GM23338 (cell line): ENCODE measurements at regions not wholly inside any gene's neighbourhood (a gene's known extent, or its start where the extent isn't known, plus 50 kb on each side); places are given as distances from the start of the nearest gene placed in this dataset.

Experiments used
- CREB1 ChIP-seq: fragments of 250-450 bp; sonication (Bioruptor Pico); IDR thresholded peaks from 2 replicates; pipeline ENCODE4 v1.5.0; 2020; ENCODE audit warnings: low read depth, mild to moderate bottlenecking, moderate library complexity
- CTCF ChIP-seq, 2 experiments: fragments of 200-600 bp in 1 of 2; sonication (generic) in 1 of 2; conservative IDR thresholded peaks; 2 replicates each; pipeline versions ENCODE4 v1.5.1 to v1.6.1; 2016 to 2017; ENCODE audit warnings: antibody characterized with exemption in 2 of 2, low read depth in 2 of 2, mild to moderate bottlenecking in 2 of 2, moderate library complexity in 1 of 2
- ETS1 ChIP-seq: IDR thresholded peaks from 2 replicates; pipeline ENCODE4 v1.6.1; 2016; ENCODE audit warnings: antibody characterized with exemption
- EZH2 ChIP-seq: fragments of 200-600 bp; sonication (generic); IDR thresholded peaks from one replicate; pipeline ENCODE4 v1.8.0; 2017; ENCODE audit warnings: antibody characterized with exemption, mild to moderate bottlenecking, low read depth; ENCODE audit not compliant: unreplicated experiment
- EZH2phosphoT487 ChIP-seq: fragments of 200-600 bp; sonication (generic); IDR thresholded peaks from one replicate; pipeline ENCODE4 v1.8.1; 2018; ENCODE audit warnings: antibody characterized with exemption; ENCODE audit not compliant: unreplicated experiment
- JUNB ChIP-seq: IDR thresholded peaks from one replicate; pipeline ENCODE4 v1.6.1; 2016; ENCODE audit warnings: antibody characterized with exemption; ENCODE audit not compliant: unreplicated experiment
- NANOG ChIP-seq: IDR thresholded peaks from 2 replicates; pipeline ENCODE4 v1.6.1; 2016; ENCODE audit warnings: antibody characterized with exemption, borderline replicate concordance
- POLR2AphosphoS5 ChIP-seq: IDR thresholded peaks from 2 replicates; pipeline ENCODE4 v1.6.1; 2016; ENCODE audit warnings: antibody characterized with exemption, low read depth
- REST ChIP-seq: IDR thresholded peaks from one replicate; pipeline ENCODE4 v1.6.1; 2018; ENCODE audit warnings: antibody characterized with exemption; ENCODE audit not compliant: unreplicated experiment
- STAT1 ChIP-seq: IDR thresholded peaks from one replicate; pipeline ENCODE4 v1.6.1; 2016; ENCODE audit warnings: antibody characterized with exemption; ENCODE audit not compliant: unreplicated experiment
- ZNF331 ChIP-seq: fragments of 250-450 bp; sonication (Bioruptor Pico); IDR thresholded peaks from 2 replicates; pipeline ENCODE4 v1.5.0; 2020; ENCODE audit warnings: low read depth, mild to moderate bottlenecking, moderate library complexity
- ZNF462 ChIP-seq: fragments of 250-450 bp; sonication (Bioruptor Pico); IDR thresholded peaks from 2 replicates; pipeline ENCODE4 v1.5.0; 2020; ENCODE audit warnings: mild to moderate bottlenecking, moderate library complexity

GRCh38 chr13:44652962-44653660 is 77.0 kb upstream of the TSC22D1 start:
- TF ChIP-seq CTCF (conservative IDR thresholded peaks at IDR 0.05; ENCODE audit: low read depth in 2 of 2) (no peak), REST (no peak), EZH2 (no peak), EZH2phosphoT487 (no peak), ETS1 (no peak), POLR2AphosphoS5 (no peak), JUNB (no peak), ZNF331 (CRISPR knock-in tag) (no peak), STAT1 (no peak), CREB1 (CRISPR knock-in tag) (no peak), NANOG (no peak), ZNF462 (no peak)
